ENCODE measurements at regions not wholly inside any gene's neighbourhood (a gene's known extent, or its start where the extent isn't known, plus 50 kb on each side); places are given as distances from the start of the nearest gene placed in this dataset.
A peak's percentile ranks its signal among the peaks of the same experiment; 100 is the strongest.

- no peak for FAIRE-seq
Observed at GRCh38 chr18:25503567-25504081, 151.7 kb upstream of the ZNF521 start.

DNA sequence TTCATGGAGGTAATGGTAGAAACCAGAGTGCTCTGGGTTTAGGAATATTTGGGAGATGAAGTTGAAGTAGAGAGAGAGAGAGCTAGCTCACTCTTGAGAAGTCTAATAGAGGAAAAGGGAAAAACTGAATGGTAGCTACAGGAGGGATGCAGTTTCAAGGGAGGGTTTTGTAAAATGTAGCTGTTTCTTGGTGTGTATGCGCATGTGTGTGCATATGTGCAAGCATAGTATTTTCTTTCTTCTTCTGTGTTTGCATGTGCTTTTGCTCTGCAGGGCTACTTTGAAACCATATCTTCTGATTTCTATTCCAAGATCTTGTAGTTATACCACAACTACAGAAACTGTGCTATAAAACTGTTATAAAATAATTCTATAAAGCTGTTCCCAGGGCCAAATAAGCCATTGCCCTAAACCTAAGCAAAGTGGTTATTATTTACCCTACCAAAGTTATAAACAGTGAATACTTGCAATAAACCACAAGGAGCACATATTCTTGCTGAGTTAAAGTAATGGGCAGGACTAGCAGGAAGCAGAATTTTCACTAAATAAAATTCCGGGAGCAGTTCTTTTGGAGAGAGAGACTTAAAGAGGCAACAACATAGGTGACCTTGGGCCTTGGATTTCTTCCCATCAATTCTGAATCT is 145.3 kb upstream of the ZNF521 start:
- 81 to 85% (median 83%) methylated on average over 2 of the region's 2 CpGs for WGBS, 3 donors
- DNase-seq: no peak
- H3K27me3 ChIP-seq (ENCODE audit: control insufficient read depth in 3 of 3, insufficient read depth in 3 of 3, low read length in 3 of 3): no peaks in the 10 kb centered on the region
- no peaks in the 10 kb centered on the region for H3K36me3 ChIP-seq (ENCODE audit: control insufficient read depth in 3 of 3, insufficient read depth in 2 of 3, low read depth in 1 of 3, low read length in 3 of 3)
- H3K27ac ChIP-seq (ENCODE audit: low read depth in 1 of 3, low read length in 2 of 3): no peak overlapping the region
- H3K9me3 ChIP-seq (ENCODE audit: control insufficient read depth in 2 of 2, insufficient read depth in 1 of 2, low read depth in 1 of 2, low read length in 1 of 2): no peaks in the 10 kb centered on the region
- FAIRE-seq: no peak
- H3K4me1 ChIP-seq (ENCODE audit: control insufficient read depth in 3 of 3, insufficient read depth in 2 of 3, low read depth in 1 of 3, low read length in 2 of 3): no peaks in the 10 kb centered on the region
- no peak overlapping the region for H3K4me3 ChIP-seq (ENCODE audit: low read depth in 1 of 3, low read length in 3 of 3)

More at GRCh38 chr18:25503567-25504081, 151.7 kb upstream of the ZNF521 start:
- Histone ChIP-seq H3K4me3 (ENCODE audit: low read depth in 1 of 3, low read length in 3 of 3) (peak overlapping the region in 1 of 3 donors; percentile 40), H3K27ac (ENCODE audit: low read depth in 1 of 3, low read length in 2 of 3) (no peak overlapping the region), H3K36me3 (ENCODE audit: control insufficient read depth in 3 of 3, insufficient read depth in 2 of 3, low read depth in 1 of 3, low read length in 3 of 3) (no peaks in the 10 kb centered on the region), H3K4me1 (ENCODE audit: control insufficient read depth in 3 of 3, insufficient read depth in 2 of 3, low read depth in 1 of 3, low read length in 2 of 3) (no peaks in the 10 kb centered on the region), H3K9me3 (ENCODE audit: control insufficient read depth in 2 of 2, insufficient read depth in 1 of 2, low read depth in 1 of 2, low read length in 1 of 2) (no peaks in the 10 kb centered on the region), H3K27me3 (ENCODE audit: control insufficient read depth in 3 of 3, insufficient read depth in 3 of 3, low read length in 3 of 3) (peaks cover 0 to 4% (median 3%) of the 10 kb centered on the region in 3 donors)
- DNase-seq: peak; percentile 11 to 70
- WGBS, 3 donors: 8 to 10% (median 10%) methylated on average over 11 of the region's 11 CpGs

- Histone ChIP-seq H3K9me3 (ENCODE audit: control insufficient read depth in 2 of 2, insufficient read depth in 1 of 2, low read depth in 1 of 2, low read length in 1 of 2) (no peaks in the 10 kb centered on the region), H3K4me3 (ENCODE audit: low read depth in 1 of 3, low read length in 3 of 3) (no peak overlapping the region), H3K27me3 (ENCODE audit: control insufficient read depth in 3 of 3, insufficient read depth in 3 of 3, low read length in 3 of 3) (no peaks in the 10 kb centered on the region), H3K4me1 (ENCODE audit: control insufficient read depth in 3 of 3, insufficient read depth in 2 of 3, low read depth in 1 of 3, low read length in 2 of 3) (no peaks in the 10 kb centered on the region), H3K36me3 (ENCODE audit: control insufficient read depth in 3 of 3, insufficient read depth in 2 of 3, low read depth in 1 of 3, low read length in 3 of 3) (no peaks in the 10 kb centered on the region), H3K27ac (ENCODE audit: low read depth in 1 of 3, low read length in 2 of 3) (no peak overlapping the region)
- WGBS, 3 donors: 33 to 65% (median 40%) methylated on average over 2 of the region's 2 CpGs
- FAIRE-seq (no peak), DNase-seq (no peak)
Observed at GRCh38 chr18:25496544-25496943, 144.6 kb upstream of the ZNF521 start.

DNA sequence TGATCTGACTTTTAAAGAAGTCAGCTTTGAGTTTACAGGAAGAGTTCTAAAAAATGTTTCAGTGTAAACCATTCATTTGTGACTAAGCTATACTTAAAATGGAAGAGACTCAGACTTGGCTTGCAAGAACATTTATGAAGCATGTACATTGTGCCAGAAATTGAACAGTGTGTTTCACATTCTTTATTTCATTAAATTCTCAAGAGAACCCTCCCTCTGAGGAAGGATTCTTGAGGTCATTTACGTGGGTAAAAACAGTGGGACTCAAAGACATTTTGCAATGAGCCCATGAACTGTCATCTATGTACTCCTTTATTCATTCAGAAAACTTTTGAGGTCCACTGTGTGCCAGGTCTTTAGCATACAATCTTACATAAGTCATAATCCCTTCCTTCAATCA is 143.6 kb upstream of the ZNF521 start:
- FAIRE-seq: no peak
- Histone ChIP-seq H3K36me3 (ENCODE audit: control insufficient read depth in 3 of 3, insufficient read depth in 2 of 3, low read depth in 1 of 3, low read length in 3 of 3) (no peaks in the 10 kb centered on the region), H3K4me1 (ENCODE audit: control insufficient read depth in 3 of 3, insufficient read depth in 2 of 3, low read depth in 1 of 3, low read length in 2 of 3) (no peaks in the 10 kb centered on the region), H3K27ac (ENCODE audit: low read depth in 1 of 3, low read length in 2 of 3) (no peak overlapping the region), H3K9me3 (ENCODE audit: control insufficient read depth in 2 of 2, insufficient read depth in 1 of 2, low read depth in 1 of 2, low read length in 1 of 2) (no peaks in the 10 kb centered on the region), H3K27me3 (ENCODE audit: control insufficient read depth in 3 of 3, insufficient read depth in 3 of 3, low read length in 3 of 3) (no peaks in the 10 kb centered on the region), H3K4me3 (ENCODE audit: low read depth in 1 of 3, low read length in 3 of 3) (no peak overlapping the region)
- WGBS, 3 donors: 6 to 56% (median 9%) methylated on average over 1 of the region's 1 CpG
- DNase-seq: no peak

DNA sequence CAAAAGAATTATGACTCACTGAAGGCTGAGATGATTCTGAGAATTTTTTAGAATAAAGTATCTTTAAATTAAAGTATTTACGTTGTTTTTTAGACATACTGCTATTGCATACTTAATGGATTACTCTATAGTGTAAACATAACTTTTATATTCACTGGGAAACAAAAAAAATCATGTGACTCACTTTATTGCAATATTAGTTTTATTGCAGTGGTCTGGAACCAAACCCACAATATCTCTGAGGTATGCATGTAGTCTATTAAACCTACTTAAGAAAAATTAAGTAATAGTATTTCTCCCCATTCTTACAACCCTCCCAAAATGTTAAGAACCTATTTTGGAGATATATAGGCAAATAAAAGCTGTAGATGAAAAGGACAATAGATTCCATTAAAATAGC is 142.9 kb upstream of the ZNF521 start:
- DNase-seq (no peak), FAIRE-seq (no peak)
- no peaks in the 10 kb centered on the region for H3K27me3 ChIP-seq (ENCODE audit: control insufficient read depth in 3 of 3, insufficient read depth in 3 of 3, low read length in 3 of 3)
- H3K36me3 ChIP-seq (ENCODE audit: control insufficient read depth in 3 of 3, insufficient read depth in 2 of 3, low read depth in 1 of 3, low read length in 3 of 3): no peaks in the 10 kb centered on the region
- 43 to 67% (median 49%) methylated on average over 1 of the region's 1 CpG for WGBS, 3 donors
- H3K27ac ChIP-seq (ENCODE audit: low read depth in 1 of 3, low read length in 2 of 3): no peak overlapping the region
- no peak overlapping the region for H3K4me3 ChIP-seq (ENCODE audit: low read depth in 1 of 3, low read length in 3 of 3)
- no peaks in the 10 kb centered on the region for H3K4me1 ChIP-seq (ENCODE audit: control insufficient read depth in 3 of 3, insufficient read depth in 2 of 3, low read depth in 1 of 3, low read length in 2 of 3)
- no peaks in the 10 kb centered on the region for H3K9me3 ChIP-seq (ENCODE audit: control insufficient read depth in 2 of 2, insufficient read depth in 1 of 2, low read depth in 1 of 2, low read length in 1 of 2)

GRCh38 chr18:25493401-25493800 is 141.4 kb upstream of the ZNF521 start:
- no peaks in the 10 kb centered on the region for H3K36me3 ChIP-seq (ENCODE audit: control insufficient read depth in 3 of 3, insufficient read depth in 2 of 3, low read depth in 1 of 3, low read length in 3 of 3)
- FAIRE-seq: no peak
- no peak overlapping the region for H3K27ac ChIP-seq (ENCODE audit: low read depth in 1 of 3, low read length in 2 of 3)
- H3K9me3 ChIP-seq (ENCODE audit: control insufficient read depth in 2 of 2, insufficient read depth in 1 of 2, low read depth in 1 of 2, low read length in 1 of 2): no peaks in the 10 kb centered on the region
- H3K27me3 ChIP-seq (ENCODE audit: control insufficient read depth in 3 of 3, insufficient read depth in 3 of 3, low read length in 3 of 3): no peaks in the 10 kb centered on the region
- no peaks in the 10 kb centered on the region for H3K4me1 ChIP-seq (ENCODE audit: control insufficient read depth in 3 of 3, insufficient read depth in 2 of 3, low read depth in 1 of 3, low read length in 2 of 3)
- no peak overlapping the region for H3K4me3 ChIP-seq (ENCODE audit: low read depth in 1 of 3, low read length in 3 of 3)
- no peak for DNase-seq

- Histone ChIP-seq H3K27ac (ENCODE audit: low read depth in 1 of 3, low read length in 2 of 3) (no peak overlapping the region), H3K4me1 (ENCODE audit: control insufficient read depth in 3 of 3, insufficient read depth in 2 of 3, low read depth in 1 of 3, low read length in 2 of 3) (no peaks in the 10 kb centered on the region), H3K4me3 (ENCODE audit: low read depth in 1 of 3, low read length in 3 of 3) (no peak overlapping the region), H3K27me3 (ENCODE audit: control insufficient read depth in 3 of 3, insufficient read depth in 3 of 3, low read length in 3 of 3) (no peaks in the 10 kb centered on the region), H3K36me3 (ENCODE audit: control insufficient read depth in 3 of 3, insufficient read depth in 2 of 3, low read depth in 1 of 3, low read length in 3 of 3) (no peaks in the 10 kb centered on the region), H3K9me3 (ENCODE audit: control insufficient read depth in 2 of 2, insufficient read depth in 1 of 2, low read depth in 1 of 2, low read length in 1 of 2) (no peaks in the 10 kb centered on the region)
- 77 to 84% (median 78%) methylated on average over 4 of the region's 4 CpGs for WGBS, 3 donors
- DNase-seq: no peak
- FAIRE-seq: no peak
Observed at GRCh38 chr18:25490316-25490715, 138.3 kb upstream of the ZNF521 start.

DNA sequence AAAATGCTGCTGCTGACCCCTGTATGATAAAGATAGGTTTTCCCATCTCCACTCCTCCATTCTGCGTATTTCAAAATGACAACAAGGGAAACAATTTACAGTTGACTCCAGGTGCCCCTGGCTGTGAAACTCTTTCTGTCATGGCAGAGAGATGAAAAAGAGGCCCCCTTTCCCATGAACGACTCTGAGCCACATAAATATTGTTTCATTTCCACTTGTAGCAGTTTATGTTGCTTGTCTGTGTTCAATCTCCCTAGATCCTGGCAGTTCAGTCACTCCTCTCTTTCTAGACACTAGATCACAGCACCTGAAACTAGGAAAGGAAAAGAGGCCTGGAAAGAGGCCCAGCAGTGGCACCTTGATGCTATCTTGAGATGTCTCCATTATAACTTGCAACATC is 121.0 kb upstream of the ZNF521 start:
- DNase-seq: no peak
- FAIRE-seq: no peak
- Histone ChIP-seq H3K27me3 (ENCODE audit: control insufficient read depth in 3 of 3, insufficient read depth in 3 of 3, low read length in 3 of 3) (no peaks in the 10 kb centered on the region), H3K36me3 (ENCODE audit: control insufficient read depth in 3 of 3, insufficient read depth in 2 of 3, low read depth in 1 of 3, low read length in 3 of 3) (no peaks in the 10 kb centered on the region), H3K4me1 (ENCODE audit: control insufficient read depth in 3 of 3, insufficient read depth in 2 of 3, low read depth in 1 of 3, low read length in 2 of 3) (no peaks in the 10 kb centered on the region), H3K4me3 (ENCODE audit: low read depth in 1 of 3, low read length in 3 of 3) (no peak overlapping the region), H3K27ac (ENCODE audit: low read depth in 1 of 3, low read length in 2 of 3) (no peak overlapping the region), H3K9me3 (ENCODE audit: control insufficient read depth in 2 of 2, insufficient read depth in 1 of 2, low read depth in 1 of 2, low read length in 1 of 2) (no peaks in the 10 kb centered on the region)
- WGBS, 3 donors: 63 to 72% (median 69%) methylated on average over 2 of the region's 2 CpGs

All from small intestine (tissue), 7 donors.